GM21717 (cell line): ENCODE measurements at regions not wholly inside any gene's neighbourhood (a gene's known extent, or its start where the extent isn't known, plus 50 kb on each side); places are given as distances from the start of the nearest gene placed in this dataset.
A peak's percentile ranks its signal among the peaks of the same experiment; 100 is the strongest.

Experiments
- ATAC-seq: cut with Tn5 transposase; IDR thresholded peaks from one replicate; pipeline ENCODE4 v1.9.1; 2021; ENCODE audit warnings: mild to moderate bottlenecking, moderate library complexity; ENCODE audit not compliant: unreplicated experiment

- ATAC-seq: no peak
Observed at GRCh38 chr7:84821671-84822534, 365.0 kb downstream of the SEMA3D start.

- no peak for ATAC-seq
Observed at GRCh38 chr7:84820481-84820880, 366.4 kb downstream of the SEMA3D start.

GRCh38 chr7:84817016-84817415, 369.8 kb downstream of the SEMA3D start:
- no peak for ATAC-seq

GRCh38 chr7:84813376-84813775, 373.5 kb downstream of the SEMA3D start:
- no peak for ATAC-seq

GRCh38 chr7:84812021-84812420, 374.8 kb downstream of the SEMA3D start:
- no peak for ATAC-seq

- no peak for ATAC-seq
Observed at GRCh38 chr7:84811362-84811761, 375.5 kb downstream of the SEMA3D start.

GRCh38 chr7:84809877-84810276, 377.0 kb downstream of the SEMA3D start:
- ATAC-seq: no peak

GRCh38 chr7:84803979-84804378, 382.9 kb downstream of the SEMA3D start:
- no peak for ATAC-seq

GRCh38 chr7:84801396-84801795, 385.5 kb downstream of the SEMA3D start:
- no peak for ATAC-seq

GRCh38 chr7:84800846-84801245, 386.0 kb downstream of the SEMA3D start:
- ATAC-seq: no peak

- no peak for ATAC-seq
Observed at GRCh38 chr7:84799106-84799505, 387.8 kb downstream of the SEMA3D start.

- ATAC-seq: peak; percentile 60
Observed at GRCh38 chr7:84792231-84792893, 394.5 kb downstream of the SEMA3D start.

- no peak for ATAC-seq
Observed at GRCh38 chr7:84790882-84791281, 396.0 kb downstream of the SEMA3D start.

GRCh38 chr7:84786073-84786472, 400.8 kb downstream of the SEMA3D start:
- no peak for ATAC-seq

- no peak for ATAC-seq
Observed at GRCh38 chr7:84784450-84784849, 402.4 kb downstream of the SEMA3D start.

- no peak for ATAC-seq
Observed at GRCh38 chr7:84783141-84783778, 403.6 kb downstream of the SEMA3D start.

GRCh38 chr7:84781838-84782237, 405.0 kb downstream of the SEMA3D start:
- no peak for ATAC-seq

- ATAC-seq: no peak
Observed at GRCh38 chr7:84780158-84781124, 406.4 kb downstream of the SEMA3D start.

- no peak for ATAC-seq
Observed at GRCh38 chr7:84757761-84758160, 429.1 kb downstream of the SEMA3D start.

GRCh38 chr7:84746353-84746752, 440.5 kb downstream of the SEMA3D start:
- ATAC-seq: no peak

GRCh38 chr7:84744385-84744784, 442.5 kb downstream of the SEMA3D start:
- no peak for ATAC-seq
